ENCODE measurements at regions not wholly inside any gene's neighbourhood (a gene's known extent, or its start where the extent isn't known, plus 50 kb on each side); places are given as distances from the start of the nearest gene placed in this dataset.
"Not testable (repeated sequence)": the region's sequence is repeated elsewhere in the genome, so short reads cannot be mapped to it uniquely, and the experiment has no call there.

GRCh38 chr9:67708109-67708508 is 150.6 kb upstream of the ANKRD20A1 start:
- H3K4me3 ChIP-seq (ENCODE audit: low read depth, low read length); DNase-seq (ENCODE audit: low read depth): not testable (repeated sequence)

DNA sequence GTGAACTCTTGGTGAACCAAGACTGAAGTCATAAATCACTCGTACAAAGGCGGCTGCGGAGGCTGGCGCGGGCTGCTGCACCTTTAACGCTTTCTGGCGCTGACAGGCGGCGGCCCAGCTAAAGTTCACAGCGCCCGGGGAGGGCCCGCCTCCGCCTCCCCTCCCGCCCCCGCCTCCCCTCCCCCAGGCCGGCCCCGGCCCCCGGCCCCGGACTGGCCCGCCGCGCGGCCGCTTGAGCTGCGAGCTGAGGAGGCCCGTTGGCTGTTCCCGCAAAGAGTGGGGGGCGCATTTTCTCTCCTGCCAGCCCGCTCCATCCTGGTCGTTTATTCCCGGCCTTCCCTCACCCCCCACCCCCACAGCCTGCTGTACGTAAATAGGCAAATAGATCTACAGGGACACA is 147.3 kb upstream of the ANKRD20A1 start:
- not testable (repeated sequence) for H3K4me3 ChIP-seq (ENCODE audit: low read depth, low read length); DNase-seq (ENCODE audit: low read depth)

- H3K4me3 ChIP-seq (ENCODE audit: low read depth, low read length); DNase-seq (ENCODE audit: low read depth): not testable (repeated sequence)
Observed at GRCh38 chr9:67711931-67712330, 146.8 kb upstream of the ANKRD20A1 start.

DNA sequence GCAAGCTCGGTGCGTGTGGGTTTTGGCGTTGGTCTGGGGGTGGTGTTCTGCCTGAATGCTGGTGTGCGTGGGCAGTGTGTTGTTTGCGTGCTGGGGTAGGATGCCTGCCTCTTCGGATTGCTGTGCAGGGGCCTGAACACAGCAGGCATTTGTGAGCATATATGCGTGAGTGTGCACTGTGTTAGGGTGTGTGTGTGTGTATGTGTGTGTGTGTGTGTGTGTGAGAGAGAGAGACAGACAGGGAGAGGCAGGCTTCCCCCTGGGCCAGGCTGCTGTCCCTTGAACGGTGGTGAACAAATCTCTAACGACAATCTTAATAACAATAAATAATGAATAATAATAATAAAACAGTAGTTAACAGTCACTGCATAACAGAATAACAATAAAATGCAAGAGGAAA is 145.8 kb upstream of the ANKRD20A1 start:
- not testable (repeated sequence) for DNase-seq (ENCODE audit: low read depth); H3K4me3 ChIP-seq (ENCODE audit: low read depth, low read length)

- not testable (repeated sequence) for DNase-seq (ENCODE audit: low read depth); H3K4me3 ChIP-seq (ENCODE audit: low read depth, low read length)
Observed at GRCh38 chr9:67717830-67718388, 140.8 kb upstream of the ANKRD20A1 start.

GRCh38 chr9:67720491-67720890 is 138.2 kb upstream of the ANKRD20A1 start:
- DNase-seq (ENCODE audit: low read depth); H3K4me3 ChIP-seq (ENCODE audit: low read depth, low read length): not testable (repeated sequence)

DNA sequence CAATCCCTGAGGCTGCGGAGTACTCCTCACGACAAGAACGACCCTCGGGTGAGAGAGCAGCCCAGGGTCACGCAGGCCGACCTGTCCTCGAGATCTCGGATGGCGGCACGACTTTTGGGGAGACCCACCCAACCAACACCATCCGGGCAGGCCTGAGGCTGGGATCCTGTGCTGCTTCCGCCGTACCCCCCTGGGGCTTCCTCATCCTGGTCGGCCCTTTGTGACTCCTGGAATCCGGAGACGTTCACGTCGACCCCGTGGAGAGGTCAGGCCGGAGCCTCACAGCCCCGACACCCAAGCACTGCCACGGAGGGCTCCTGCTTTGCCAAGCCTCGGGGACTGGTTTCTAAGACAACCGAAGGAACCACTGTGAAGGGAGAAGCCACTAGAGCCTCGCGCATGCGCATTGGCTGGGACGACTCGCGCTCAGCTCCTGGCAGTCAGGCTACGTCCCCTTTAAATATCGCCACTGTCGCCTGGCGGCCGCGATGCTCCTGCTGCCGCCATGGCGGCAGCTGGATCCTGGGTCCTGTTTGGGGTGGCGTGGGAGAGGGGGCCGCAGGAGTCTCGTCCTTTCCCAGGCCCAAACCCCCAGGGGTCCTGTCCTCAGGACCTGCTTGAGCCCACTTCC is 136.2 kb upstream of the ANKRD20A1 start:
- H3K4me3 ChIP-seq (ENCODE audit: low read depth, low read length); DNase-seq (ENCODE audit: low read depth): not testable (repeated sequence)

- peak overlapping the region; percentile 38 for H3K4me3 ChIP-seq (ENCODE audit: low read depth, low read length)
- not testable (repeated sequence) for DNase-seq (ENCODE audit: low read depth)
Observed at GRCh38 chr9:67723185-67723584, 135.5 kb upstream of the ANKRD20A1 start.

DNA sequence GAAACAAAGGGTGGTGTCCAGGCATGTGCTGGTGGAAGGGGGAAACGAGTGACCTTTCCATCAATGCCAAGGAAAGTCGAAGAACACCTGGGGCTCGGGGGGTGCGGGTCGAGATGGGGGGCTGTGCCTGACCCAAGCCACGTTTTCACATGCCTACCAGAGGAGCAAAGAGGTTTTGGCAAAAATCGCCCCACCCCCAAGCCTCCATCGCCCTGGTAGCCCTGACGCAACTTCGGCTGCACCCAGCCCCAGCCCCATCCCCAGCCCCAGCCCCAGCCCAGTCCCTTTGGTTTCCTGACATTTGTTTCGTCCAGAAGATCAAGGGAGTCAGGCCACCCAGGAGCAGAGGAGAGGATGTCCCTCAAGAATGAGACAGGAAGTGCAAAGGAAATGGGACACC is 133.8 kb upstream of the ANKRD20A1 start:
- not testable (repeated sequence) for DNase-seq (ENCODE audit: low read depth); H3K4me3 ChIP-seq (ENCODE audit: low read depth, low read length)

DNA sequence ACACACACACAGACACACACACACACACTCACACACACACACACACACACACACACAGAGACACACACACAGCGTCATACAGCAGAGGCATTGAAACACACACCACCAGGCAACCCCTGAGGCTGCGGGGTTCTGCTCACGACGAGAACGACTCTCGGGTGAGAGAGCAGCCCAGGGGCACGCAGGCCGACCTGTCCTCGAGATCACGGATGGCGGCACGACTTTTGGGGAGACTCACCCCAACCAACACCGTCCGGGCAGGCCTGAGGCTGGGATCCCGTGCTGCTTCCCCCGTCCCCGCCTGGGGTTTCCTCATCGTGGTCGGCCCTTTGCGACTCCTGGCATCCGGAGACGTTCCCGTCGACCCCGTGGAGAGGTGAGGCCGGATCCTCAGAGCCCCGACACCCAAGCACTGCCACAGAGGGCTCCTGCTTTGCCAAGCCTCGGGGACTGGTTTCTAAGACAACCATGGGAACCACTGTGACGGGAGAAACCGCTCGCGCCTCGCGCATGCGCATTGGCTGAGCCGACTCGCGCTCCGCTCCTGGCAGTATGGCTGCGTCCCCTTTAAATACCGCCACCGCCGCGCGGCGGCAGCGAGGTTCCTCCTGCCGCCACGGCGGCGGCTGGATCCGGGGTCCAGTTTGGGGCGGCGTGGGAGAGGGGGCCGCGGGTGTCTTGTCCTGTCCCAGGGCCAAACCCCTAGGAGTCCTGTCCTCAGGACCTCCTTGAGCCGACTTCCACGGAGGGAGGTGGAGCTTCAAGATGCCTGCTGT is 132.3 kb upstream of the ANKRD20A1 start:
- DNase-seq (ENCODE audit: low read depth) = not testable (repeated sequence)
- peak overlapping the region; percentile 30 for H3K4me3 ChIP-seq (ENCODE audit: low read depth, low read length)

DNA sequence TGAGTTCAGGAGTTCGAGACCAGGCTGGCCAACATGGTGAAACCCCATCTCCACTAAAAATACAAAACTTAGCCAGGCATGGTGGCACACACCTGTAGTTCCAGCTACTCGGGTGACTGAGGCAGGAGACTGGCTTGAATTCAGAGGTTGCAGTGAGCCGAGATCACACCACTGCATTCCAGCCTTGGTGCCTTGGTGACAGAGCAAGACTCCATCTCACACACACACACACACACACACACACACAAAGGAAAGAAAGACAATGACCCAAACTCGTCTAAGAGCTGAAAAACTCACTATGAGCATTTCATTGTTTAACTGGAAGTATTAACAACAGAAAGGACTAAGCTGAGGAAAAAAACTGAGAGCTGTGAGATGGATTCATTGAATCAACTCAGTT is 95.6 kb upstream of the ANKRD20A1 start:
- not testable (repeated sequence) for DNase-seq (ENCODE audit: low read depth); H3K4me3 ChIP-seq (ENCODE audit: low read depth, low read length)

DNA sequence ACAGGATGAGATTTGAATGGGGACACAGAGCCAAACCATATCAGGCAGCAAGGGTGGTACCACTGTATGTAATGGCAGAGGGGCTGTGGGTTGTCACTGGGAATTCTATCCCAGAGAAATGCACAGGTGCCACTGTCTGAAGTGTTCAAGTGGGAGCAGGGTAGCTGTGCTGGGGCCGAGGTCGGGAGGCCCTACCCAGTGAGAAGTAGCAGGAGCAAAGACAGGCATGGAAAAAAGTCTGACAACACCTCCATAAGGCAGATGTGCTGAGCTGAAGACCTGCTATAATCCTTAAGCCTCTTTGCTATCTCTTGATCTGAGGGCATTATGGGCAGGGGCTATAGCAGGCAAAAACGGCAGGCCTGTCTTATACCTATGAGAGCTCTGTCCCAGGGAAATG is 86.9 kb upstream of the ANKRD20A1 start:
- DNase-seq (ENCODE audit: low read depth); H3K4me3 ChIP-seq (ENCODE audit: low read depth, low read length): not testable (repeated sequence)

DNA sequence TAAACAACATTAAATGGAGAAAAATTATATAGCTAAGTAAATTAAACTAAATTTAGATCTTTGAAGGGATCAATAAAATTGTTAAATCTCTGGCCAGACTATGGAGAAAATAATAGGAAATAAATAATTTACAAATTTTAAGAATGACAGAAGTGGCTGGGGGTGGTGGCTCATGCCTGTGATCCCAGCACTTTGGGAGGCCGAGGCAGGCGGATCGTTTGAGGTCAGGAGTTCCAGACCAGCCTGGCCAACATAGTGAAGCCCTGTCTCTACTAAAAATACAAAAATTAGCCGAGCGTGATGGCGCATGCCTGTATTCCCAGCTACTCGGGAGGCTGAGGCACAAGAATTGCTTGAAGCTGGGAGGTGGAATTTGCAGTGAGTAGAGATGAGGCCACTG is 58.6 kb upstream of the ANKRD20A1 start:
- DNase-seq (ENCODE audit: low read depth); H3K4me3 ChIP-seq (ENCODE audit: low read depth, low read length): not testable (repeated sequence)
